Ascending aorta (tissue), 2 donors: ENCODE measurements at regions not wholly inside any gene's neighbourhood (a gene's known extent, or its start where the extent isn't known, plus 50 kb on each side); places are given as distances from the start of the nearest gene placed in this dataset.

Experiments used
- DNase-seq, 2 donors: peaks; one replicate each; pipeline ENCODE4 v3.0.0-alpha.2; 2019; ENCODE audit warnings: low spot score in 2 of 2
- H3K27ac ChIP-seq, 2 donors: fragments of 200-600 bp; sonication (generic); one replicate each; pipeline ENCODE4 v1.5.1; 2016 to 2017; ENCODE audit warnings: mild to moderate bottlenecking in 1 of 2
- H3K27me3 ChIP-seq: fragments of 200-600 bp; sonication (generic); one replicate; pipeline ENCODE4 v1.5.1; 2017
- H3K36me3 ChIP-seq, 2 donors: fragments of 200-600 bp; sonication (generic); one replicate each; pipeline ENCODE4 v1.5.1; 2016
- H3K4me1 ChIP-seq, 2 donors: fragments of 200-600 bp; sonication (generic); one replicate each; pipeline ENCODE4 v1.5.1; 2016 to 2017; ENCODE audit warnings: mild to moderate bottlenecking in 1 of 2
- H3K4me3 ChIP-seq, 2 donors: fragments of 200-600 bp; sonication (generic); one replicate each; pipeline ENCODE4 v1.5.1; 2016 to 2017; ENCODE audit warnings: mild to moderate bottlenecking in 1 of 2
- H3K9me3 ChIP-seq, 2 donors: fragments of 200-600 bp; sonication (generic); one replicate each; pipeline ENCODE4 v1.5.1; 2016
- intact Hi-C: fragments of 100-400 bp; cut with DNase I; formaldehyde crosslinking; loops from one replicate; pipeline ENCODE4 v1.15.1; 2023
- TF ChIP-seq, protein P1 (sequence below), 3 experiments: fragments of 200-600 bp in 2 of 3; fragments of 450-650 bp in 1 of 3; sonication (generic) in 2 of 3; IDR thresholded peaks; one replicate each; pipeline ENCODE4 v1.5.1; 2016 to 2019; ENCODE audit warnings: antibody characterized with exemption in 3 of 3, mild to moderate bottlenecking in 1 of 3, moderate library complexity in 1 of 3

DNA sequence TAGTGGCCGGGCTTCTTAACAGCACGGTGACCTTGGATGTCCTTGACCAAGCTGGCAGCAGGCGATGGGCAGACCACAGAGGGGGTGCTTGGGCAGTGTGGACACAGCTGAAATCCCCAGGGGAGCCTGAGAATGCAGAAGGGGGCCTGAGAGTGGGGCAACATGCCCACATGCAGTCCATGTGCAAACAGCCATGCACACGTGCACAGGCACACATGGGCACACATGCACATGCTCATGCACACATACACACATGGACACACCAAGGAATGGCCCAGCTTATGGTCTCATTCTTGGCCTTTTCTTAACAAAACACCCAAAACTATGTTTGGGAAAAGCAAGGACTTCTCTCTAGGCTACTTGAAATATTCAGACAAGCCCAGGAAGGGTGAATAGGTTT, 483.9 kb upstream of the MKI67 start:
- intact Hi-C loops: no loop called here
- H3K9me3 ChIP-seq: no peaks in the 10 kb centered on the region
- no peak overlapping the region for H3K4me3 ChIP-seq
- H3K36me3 ChIP-seq: no peaks in the 10 kb centered on the region
- DNase-seq: no peak
- no peaks in the 10 kb centered on the region for H3K4me1 ChIP-seq
- no peak overlapping the region for H3K27ac ChIP-seq
- TF ChIP-seq, protein P1, sequence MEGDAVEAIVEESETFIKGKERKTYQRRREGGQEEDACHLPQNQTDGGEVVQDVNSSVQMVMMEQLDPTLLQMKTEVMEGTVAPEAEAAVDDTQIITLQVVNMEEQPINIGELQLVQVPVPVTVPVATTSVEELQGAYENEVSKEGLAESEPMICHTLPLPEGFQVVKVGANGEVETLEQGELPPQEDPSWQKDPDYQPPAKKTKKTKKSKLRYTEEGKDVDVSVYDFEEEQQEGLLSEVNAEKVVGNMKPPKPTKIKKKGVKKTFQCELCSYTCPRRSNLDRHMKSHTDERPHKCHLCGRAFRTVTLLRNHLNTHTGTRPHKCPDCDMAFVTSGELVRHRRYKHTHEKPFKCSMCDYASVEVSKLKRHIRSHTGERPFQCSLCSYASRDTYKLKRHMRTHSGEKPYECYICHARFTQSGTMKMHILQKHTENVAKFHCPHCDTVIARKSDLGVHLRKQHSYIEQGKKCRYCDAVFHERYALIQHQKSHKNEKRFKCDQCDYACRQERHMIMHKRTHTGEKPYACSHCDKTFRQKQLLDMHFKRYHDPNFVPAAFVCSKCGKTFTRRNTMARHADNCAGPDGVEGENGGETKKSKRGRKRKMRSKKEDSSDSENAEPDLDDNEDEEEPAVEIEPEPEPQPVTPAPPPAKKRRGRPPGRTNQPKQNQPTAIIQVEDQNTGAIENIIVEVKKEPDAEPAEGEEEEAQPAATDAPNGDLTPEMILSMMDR (IDR thresholded peaks at IDR 0.05): no peak
- no peaks in the 10 kb centered on the region for H3K27me3 ChIP-seq

DNA sequence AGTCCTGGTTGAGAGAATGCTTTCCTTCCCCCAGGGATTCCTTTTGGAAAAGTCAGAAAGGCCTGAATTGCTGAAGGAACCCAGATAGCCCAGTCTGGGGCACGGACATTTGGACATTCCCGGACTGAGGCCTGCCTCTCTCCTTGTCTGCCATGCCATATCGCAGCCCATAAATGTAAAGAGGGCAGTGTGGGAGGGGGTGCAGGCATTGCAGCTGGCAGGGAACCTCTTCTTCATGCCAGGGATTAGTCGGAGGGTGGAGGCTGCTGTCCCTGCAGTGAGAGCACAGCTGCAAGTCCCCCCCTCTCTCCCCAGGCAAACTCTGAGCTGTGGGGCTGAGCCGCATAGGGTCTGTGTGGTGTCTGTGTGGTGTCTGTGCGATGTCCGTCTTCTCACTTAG, 486.0 kb upstream of the MKI67 start:
- no peaks in the 10 kb centered on the region for H3K36me3 ChIP-seq
- H3K9me3 ChIP-seq: no peaks in the 10 kb centered on the region
- no peak for DNase-seq
- TF ChIP-seq, protein P1 (IDR thresholded peaks at IDR 0.05): no peak
- H3K4me3 ChIP-seq: no peak overlapping the region
- no peaks in the 10 kb centered on the region for H3K4me1 ChIP-seq
- intact Hi-C loops: no loop called here
- H3K27ac ChIP-seq: no peak overlapping the region
- H3K27me3 ChIP-seq: no peaks in the 10 kb centered on the region

DNA sequence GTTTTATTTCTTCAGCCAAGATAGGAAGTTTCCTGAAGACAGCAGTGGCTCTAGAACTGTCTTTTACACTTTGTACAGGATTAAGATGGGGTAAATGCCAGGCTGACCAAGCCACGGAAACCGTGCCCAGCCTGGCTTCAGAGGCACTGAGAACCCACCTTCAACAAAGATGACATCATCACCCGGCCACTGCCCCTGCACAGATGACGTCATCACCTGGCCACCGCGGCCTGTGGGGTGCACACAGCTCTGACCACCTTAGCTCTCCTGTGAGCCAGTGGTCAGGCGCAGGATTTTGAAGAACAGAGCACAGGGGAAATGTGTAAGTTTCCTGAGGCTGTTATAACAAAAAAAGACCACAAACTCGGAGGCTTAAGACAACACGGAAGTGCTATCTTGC, 486.4 kb upstream of the MKI67 start:
- H3K9me3 ChIP-seq: no peaks in the 10 kb centered on the region
- no peaks in the 10 kb centered on the region for H3K27me3 ChIP-seq
- no peaks in the 10 kb centered on the region for H3K4me1 ChIP-seq
- no peak for DNase-seq
- H3K36me3 ChIP-seq: no peaks in the 10 kb centered on the region
- intact Hi-C loops: no loop called here
- no peak overlapping the region for H3K4me3 ChIP-seq
- no peak overlapping the region for H3K27ac ChIP-seq
- TF ChIP-seq, protein P1 (IDR thresholded peaks at IDR 0.05): no peak

DNA sequence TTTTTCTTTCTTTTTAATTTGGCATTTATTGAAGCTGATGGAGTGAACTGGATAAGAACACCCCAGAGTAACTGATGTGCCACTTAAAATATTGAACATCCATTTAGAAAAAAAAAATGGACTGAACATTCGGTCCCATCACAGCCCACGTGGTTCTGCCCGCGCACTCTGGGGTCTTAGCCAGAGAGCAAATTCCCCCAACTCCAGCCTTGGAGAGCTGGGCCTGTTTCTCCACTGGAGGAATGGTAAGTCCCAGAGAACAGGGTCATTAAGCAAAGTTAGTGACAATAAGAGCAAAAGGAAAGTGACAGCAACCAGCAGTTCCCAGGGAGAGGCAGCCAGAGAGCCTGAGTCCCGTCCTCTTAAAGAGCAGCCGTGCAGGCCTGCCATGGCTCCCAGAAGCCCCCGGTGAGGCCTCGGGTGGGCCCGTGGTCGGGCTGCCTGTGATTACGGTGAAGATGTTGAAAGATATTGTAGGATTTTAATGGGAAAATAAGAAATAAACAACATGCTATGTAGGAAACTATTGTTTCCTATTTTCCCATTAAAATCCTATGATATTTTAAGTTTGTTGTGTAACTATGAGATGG, 487.9 kb upstream of the MKI67 start:
- Histone ChIP-seq H3K9me3 (no peaks in the 10 kb centered on the region), H3K27ac (no peak overlapping the region), H3K27me3 (no peaks in the 10 kb centered on the region), H3K36me3 (no peaks in the 10 kb centered on the region), H3K4me3 (no peak overlapping the region), H3K4me1 (no peaks in the 10 kb centered on the region)
- TF ChIP-seq, protein P1 (IDR thresholded peaks at IDR 0.05): no peak
- DNase-seq: no peak
- intact Hi-C loops: no loop called here

DNA sequence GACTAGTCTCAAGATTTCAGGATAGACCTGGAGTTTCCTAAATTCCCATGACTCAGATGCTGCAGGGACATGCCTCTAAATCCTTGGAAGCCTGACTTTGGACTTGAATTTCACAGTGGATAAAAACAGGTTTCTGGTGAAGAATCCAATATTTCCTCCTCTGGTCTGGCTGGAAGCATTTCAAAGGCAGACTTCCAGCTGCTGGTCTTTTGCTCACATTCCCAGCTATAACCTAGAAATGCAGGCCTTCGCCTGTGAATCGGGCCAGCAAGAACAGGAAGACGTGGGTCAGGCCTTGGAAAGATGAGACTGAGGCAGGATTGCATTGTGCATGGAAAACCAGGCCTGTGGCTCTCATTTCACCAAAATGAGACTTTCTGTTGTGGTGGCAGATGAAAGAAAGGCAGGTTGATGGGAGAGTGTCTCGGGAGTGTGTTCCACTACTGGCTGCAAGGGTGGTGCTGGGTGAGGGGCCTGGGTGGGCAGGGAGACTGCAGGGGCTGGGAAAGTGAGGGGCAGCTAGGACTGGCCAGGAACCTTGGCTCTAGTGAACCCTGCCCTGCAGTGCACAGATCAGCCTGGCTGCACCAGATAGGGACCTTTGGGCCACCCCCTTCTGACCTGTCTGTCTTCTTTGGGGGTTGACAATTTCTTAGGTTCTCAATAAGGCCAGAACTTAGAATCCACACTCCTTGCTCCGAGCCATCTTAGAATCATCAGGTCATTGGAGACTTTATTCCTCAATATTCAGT, 488.8 kb upstream of the MKI67 start:
- no peak for DNase-seq
- Histone ChIP-seq H3K27ac (no peak overlapping the region), H3K9me3 (no peaks in the 10 kb centered on the region), H3K36me3 (no peaks in the 10 kb centered on the region), H3K27me3 (no peaks in the 10 kb centered on the region), H3K4me1 (no peaks in the 10 kb centered on the region), H3K4me3 (no peak overlapping the region)
- TF ChIP-seq, protein P1 (IDR thresholded peaks at IDR 0.05): no peak
- intact Hi-C loops: no loop called here
